HG03280 (cell line): ENCODE measurements at regions not wholly inside any gene's neighbourhood (a gene's known extent, or its start where the extent isn't known, plus 50 kb on each side); places are given as distances from the start of the nearest gene placed in this dataset.
"Not testable (repeated sequence)": the region's sequence is repeated elsewhere in the genome, so short reads cannot be mapped to it uniquely, and the experiment has no call there.

Experiments
- ATAC-seq: cut with Tn5 transposase; IDR thresholded peaks from one replicate; pipeline ENCODE4 v1.9.1; 2021; ENCODE audit warnings: mild to moderate bottlenecking, moderate library complexity; ENCODE audit not compliant: unreplicated experiment

DNA sequence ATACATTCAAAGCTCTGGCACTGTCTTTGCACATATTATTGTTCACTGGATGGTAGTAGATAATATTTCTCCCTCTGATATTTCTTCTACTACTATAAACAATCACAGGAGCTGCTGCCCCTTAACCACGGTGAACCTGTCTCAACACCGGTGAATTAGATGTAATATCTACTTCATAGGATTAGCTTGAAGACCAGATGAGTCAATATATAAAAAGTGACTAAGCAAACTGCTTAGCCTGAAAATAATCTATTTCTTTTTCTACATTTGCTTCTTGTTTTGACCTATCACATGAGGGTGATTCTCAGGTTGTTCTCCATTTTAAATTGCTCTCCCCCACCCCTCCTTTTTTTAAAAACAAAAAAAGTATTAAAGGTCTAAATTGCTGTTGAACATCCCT lies 645.5 kb downstream of the ANKRD50 start:
- ATAC-seq, result no peak

- no peak for ATAC-seq
These were observed 641.6 kb downstream of the ANKRD50 start for GRCh38 chr4:124070688-124071484.

DNA sequence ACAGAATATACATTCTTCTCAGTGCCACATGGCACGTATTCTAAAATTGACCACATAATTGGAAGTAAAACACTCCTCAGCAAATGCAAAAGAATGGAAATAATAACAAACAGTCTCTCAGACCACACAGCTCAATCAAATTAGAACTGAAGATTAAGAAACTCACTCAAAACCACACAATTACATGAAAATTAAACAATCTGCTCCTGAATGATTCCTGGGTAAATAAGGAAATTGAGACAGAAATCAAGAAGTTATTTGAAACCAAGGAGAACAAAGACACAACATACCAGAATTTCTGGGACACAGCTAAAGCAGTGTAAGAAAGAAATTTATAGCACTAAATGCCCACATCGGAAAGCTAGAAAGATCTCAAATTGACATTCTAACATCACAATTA lies 637.3 kb downstream of the ANKRD50 start:
- not testable (repeated sequence) for ATAC-seq

DNA sequence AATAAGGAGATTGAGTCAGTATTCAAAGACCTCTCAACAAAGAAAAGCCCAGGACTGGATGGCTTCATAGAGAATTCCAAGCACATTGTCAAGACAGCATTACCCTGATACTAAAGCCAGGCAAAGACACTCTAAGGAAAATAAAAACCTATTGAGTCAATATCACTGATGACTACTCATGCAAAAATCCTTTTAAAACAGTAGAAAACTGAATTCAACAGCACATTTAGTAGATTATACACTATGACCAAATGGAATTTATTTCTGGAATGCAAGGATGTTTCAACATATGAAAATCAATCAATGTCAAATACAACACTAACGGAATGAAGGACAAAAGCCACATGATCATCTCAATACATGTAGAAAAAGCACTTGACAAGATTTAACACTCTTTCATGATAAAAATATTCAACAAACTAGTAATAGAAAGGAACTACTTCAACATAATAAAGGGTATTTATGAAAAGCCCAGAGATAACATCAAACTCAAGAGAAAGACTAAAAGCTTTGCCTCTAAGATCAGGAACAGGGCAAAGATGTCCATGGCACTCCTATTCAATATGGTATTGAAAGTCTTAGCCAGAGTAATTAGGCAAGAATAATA lies 633.3 kb downstream of the ANKRD50 start:
- no peak for ATAC-seq

DNA sequence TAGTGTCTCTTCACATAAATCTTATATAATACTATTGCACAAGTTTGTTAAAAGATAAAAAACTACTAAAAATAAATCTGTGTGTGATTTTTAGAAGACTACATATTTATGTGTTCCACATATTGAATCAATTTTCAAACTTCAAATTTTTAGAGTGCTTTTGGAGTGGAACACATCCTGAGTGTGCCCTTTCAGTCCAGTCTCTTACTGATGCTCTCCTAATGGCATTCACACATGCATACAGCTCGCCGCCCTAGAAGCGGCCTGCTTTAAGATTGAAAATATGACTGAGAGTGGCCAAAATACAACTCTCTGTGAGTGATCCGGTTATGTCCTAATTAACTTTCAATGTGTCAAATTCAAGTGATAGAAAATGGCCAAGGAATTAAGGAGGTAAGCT lies 628.8 kb downstream of the ANKRD50 start:
- no peak for ATAC-seq

- no peak for ATAC-seq
These were observed 626.9 kb downstream of the ANKRD50 start for GRCh38 chr4:124085561-124086180.

DNA sequence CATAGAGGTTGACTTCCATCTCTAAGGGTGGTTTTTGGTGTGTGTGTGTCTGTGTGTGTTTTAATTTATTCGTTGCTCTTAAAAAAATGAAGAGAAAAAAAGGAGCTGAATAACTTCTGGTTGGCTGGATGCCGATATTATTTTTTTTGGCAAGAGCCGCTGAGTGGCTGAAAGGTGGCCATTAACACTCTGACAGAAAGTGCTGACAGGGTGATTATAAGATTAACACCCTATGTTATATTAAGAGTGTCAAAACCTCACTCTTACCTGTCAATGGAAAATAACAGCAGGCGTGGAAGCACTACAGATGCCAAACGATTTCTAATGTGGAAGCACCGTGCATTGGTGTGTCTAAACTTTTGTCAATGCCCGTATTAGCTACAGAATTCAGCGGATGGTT lies 622.5 kb downstream of the ANKRD50 start:
- ATAC-seq, result no peak

DNA sequence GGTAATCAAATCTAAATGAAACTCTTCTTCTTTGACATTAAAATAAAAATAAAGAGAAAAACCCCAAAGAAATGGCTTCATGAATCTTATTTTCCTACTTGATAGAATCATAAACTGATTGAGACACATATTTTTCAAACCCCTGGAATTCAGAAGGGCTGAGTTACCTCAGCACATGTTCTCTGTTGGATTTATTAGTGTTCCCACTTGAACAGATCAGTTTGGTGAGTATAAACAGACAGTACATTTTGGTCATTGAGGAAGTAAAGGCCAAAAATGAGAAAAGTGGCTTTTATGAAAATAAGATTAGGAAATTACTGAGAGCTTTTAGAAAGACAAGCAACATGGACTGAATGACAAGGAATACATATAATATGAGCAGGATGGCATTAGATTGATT lies 620.4 kb downstream of the ANKRD50 start:
- ATAC-seq, result no peak

GRCh38 chr4:124092541-124092984 lies 620.0 kb downstream of the ANKRD50 start:
- no peak for ATAC-seq

- no peak for ATAC-seq
These were observed 616.9 kb downstream of the ANKRD50 start for GRCh38 chr4:124095621-124096020.

- ATAC-seq, result no peak
These were observed 616.2 kb downstream of the ANKRD50 start for GRCh38 chr4:124096290-124096689.

GRCh38 chr4:124097447-124097846 lies 615.1 kb downstream of the ANKRD50 start:
- no peak for ATAC-seq

- ATAC-seq, result no peak
These were observed 608.4 kb downstream of the ANKRD50 start for GRCh38 chr4:124104101-124104500.

DNA sequence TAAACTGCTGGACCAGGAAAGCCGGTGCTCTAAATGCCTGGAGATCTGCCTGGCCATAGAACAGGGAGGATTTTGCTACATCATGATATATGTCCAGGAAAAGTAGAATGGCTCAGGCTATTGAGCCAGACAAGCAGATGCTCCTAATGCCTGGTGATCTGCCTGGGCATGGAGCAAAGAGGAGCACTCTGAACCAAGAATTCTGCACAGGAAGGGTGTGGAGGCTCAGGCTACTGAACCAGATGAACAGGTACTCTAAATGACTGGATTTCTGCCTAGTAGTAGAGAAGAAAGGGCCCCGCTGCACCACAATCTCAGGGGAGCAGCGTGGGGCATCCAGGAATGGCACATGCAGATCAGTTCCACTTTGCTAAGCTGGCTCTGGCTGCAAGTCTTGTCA lies 607.9 kb downstream of the ANKRD50 start:
- no peak for ATAC-seq

GRCh38 chr4:124105212-124105611 lies 607.3 kb downstream of the ANKRD50 start:
- no peak for ATAC-seq

GRCh38 chr4:124111411-124111810 lies 601.1 kb downstream of the ANKRD50 start:
- ATAC-seq, result no peak

DNA sequence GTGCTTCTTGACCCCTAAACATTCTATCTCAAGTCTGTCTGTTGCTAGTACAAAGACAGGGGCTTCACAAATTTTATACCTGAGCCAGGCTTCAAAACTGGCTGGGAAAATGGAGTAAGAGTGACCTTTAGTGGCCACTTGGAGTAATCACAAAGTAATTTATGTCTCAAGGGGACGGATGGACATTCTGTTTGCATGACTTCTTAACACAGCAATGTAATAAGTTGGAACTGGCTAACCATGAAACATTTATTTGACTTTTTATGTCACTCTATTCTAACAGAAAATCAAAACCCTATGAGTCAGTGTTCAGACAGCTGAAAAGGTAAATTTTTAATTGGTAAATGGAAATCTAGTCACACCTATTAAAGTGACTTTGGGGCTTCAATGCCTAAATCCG lies 600.6 kb downstream of the ANKRD50 start:
- peak; percentile 66 for ATAC-seq

DNA sequence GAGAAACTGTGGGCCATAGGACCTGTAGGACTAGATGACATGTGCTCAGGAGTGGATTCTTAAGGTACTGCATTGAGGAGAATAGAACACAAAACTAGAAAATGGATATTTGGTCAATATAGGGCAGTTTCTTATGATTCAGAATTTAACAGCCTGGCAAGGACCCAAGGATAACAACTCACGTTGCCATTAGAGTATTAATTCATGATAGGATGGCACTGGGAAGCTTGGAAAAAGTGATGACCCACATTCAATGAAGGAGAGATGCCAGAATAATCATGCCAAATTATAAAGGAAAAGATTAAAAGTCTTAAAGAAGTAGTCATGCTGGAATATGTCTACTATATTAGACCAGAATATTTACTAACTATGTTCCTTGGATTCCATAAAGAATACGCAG lies 594.5 kb downstream of the ANKRD50 start:
- no peak for ATAC-seq

GRCh38 chr4:124121461-124121971 lies 591.0 kb downstream of the ANKRD50 start:
- ATAC-seq, result no peak

DNA sequence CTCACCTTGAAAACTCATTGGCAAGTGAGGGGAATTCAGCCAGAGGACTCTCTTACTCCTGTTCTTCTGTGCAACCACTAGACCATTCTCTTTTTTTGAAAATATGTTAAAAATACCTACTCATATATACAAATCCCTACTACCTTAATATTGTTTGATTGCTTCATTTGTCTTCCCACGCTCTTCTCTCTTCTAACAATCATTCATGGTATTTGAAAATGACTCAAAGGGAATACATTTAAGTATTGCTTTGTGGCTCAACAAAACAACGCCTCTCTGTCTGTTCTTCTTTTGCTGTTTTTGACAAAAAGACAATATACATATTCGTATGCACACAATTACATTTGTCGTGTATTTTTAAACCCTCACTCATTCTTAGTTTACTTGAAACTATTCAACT lies 589.4 kb downstream of the ANKRD50 start:
- ATAC-seq, result no peak

DNA sequence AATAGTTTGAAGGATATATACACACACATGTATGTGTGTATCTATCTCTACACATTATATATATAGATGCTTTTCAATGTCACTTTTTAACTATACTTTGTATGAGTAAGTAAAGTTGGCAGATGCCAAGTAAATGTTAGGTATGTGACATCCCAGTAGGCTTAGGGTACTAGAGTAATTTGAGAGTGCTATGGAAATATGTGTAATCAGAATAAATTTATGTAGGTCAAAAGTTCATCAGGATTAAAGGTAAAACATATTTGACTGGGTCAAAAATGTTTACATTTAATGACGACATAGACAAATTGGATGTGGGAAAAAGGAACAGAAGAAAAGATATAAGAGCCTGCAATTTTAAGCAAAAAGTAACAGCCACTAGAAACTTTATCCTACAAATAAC lies 588.8 kb downstream of the ANKRD50 start:
- no peak for ATAC-seq

GRCh38 chr4:124131324-124131723 lies 581.2 kb downstream of the ANKRD50 start:
- not testable (repeated sequence) for ATAC-seq
